ENCODE measurements at regions not wholly inside any gene's neighbourhood (a gene's known extent, or its start where the extent isn't known, plus 50 kb on each side); places are given as distances from the start of the nearest gene placed in this dataset.
A peak's percentile ranks its signal among the peaks of the same experiment; 100 is the strongest.
"Not testable (repeated sequence)": the region's sequence is repeated elsewhere in the genome, so short reads cannot be mapped to it uniquely, and the experiment has no call there.

DNA sequence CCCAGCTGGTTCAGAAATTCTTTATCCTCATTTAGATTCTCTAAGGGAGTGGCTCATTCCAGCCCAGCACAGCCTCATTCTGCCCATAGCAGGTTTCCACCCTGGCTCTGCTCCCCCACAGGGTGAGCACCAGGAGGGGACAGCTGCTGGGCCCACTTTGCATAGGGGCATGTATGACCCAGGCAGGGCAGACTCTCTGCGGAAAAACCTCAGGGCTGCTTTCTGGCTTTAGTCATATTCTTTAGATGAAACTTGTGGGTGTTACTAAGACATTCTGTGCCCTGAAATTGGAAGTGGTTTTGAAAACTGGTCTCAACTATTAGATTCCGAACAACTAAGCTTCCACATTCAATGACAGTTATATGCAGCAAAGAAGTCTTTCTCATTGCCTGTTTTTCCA, 183.9 kb downstream of the TP53TG3F start:
- whole genome bisulfite sequencing: 92% methylated on average over 2 of the region's 2 CpGs
- not testable (repeated sequence) for DNase-seq (ENCODE audit: low read depth in 6 of 9, low spot score in 9 of 9); H3K4me1 ChIP-seq (ENCODE audit: control insufficient read depth in 2 of 2, insufficient read depth in 2 of 2, low read length in 2 of 2); H3K27me3 ChIP-seq (ENCODE audit: control insufficient read depth in 2 of 2, insufficient read depth in 1 of 2, low read length in 1 of 2); H3K9me3 ChIP-seq (ENCODE audit: control insufficient read depth in 2 of 2, insufficient read depth in 1 of 2, low read length in 1 of 2); H3K27ac ChIP-seq (ENCODE audit: low read depth in 1 of 2, low read length in 1 of 2); H3K36me3 ChIP-seq (ENCODE audit: control insufficient read depth in 2 of 2, insufficient read depth in 2 of 2, low read length in 1 of 2); H3K4me3 ChIP-seq (ENCODE audit: low read length in 2 of 2)

- not testable (repeated sequence) for H3K9me3 ChIP-seq (ENCODE audit: control insufficient read depth in 2 of 2, insufficient read depth in 1 of 2, low read length in 1 of 2); H3K27ac ChIP-seq (ENCODE audit: low read depth in 1 of 2, low read length in 1 of 2); H3K4me3 ChIP-seq (ENCODE audit: low read length in 2 of 2); H3K36me3 ChIP-seq (ENCODE audit: control insufficient read depth in 2 of 2, insufficient read depth in 2 of 2, low read length in 1 of 2); H3K4me1 ChIP-seq (ENCODE audit: control insufficient read depth in 2 of 2, insufficient read depth in 2 of 2, low read length in 2 of 2); H3K27me3 ChIP-seq (ENCODE audit: control insufficient read depth in 2 of 2, insufficient read depth in 1 of 2, low read length in 1 of 2); DNase-seq (ENCODE audit: low read depth in 6 of 9, low spot score in 9 of 9)
- WGBS: 79% methylated on average over 5 of the region's 5 CpGs
These were observed 184.4 kb downstream of the TP53TG3F start for GRCh38 chr16:33643698-33644381.

GRCh38 chr16:33646386-33646785, 187.0 kb downstream of the TP53TG3F start:
- H3K27me3 ChIP-seq (ENCODE audit: control insufficient read depth in 2 of 2, insufficient read depth in 1 of 2, low read length in 1 of 2); H3K4me1 ChIP-seq (ENCODE audit: control insufficient read depth in 2 of 2, insufficient read depth in 2 of 2, low read length in 2 of 2); H3K4me3 ChIP-seq (ENCODE audit: low read length in 2 of 2); H3K36me3 ChIP-seq (ENCODE audit: control insufficient read depth in 2 of 2, insufficient read depth in 2 of 2, low read length in 1 of 2); H3K9me3 ChIP-seq (ENCODE audit: control insufficient read depth in 2 of 2, insufficient read depth in 1 of 2, low read length in 1 of 2); H3K27ac ChIP-seq (ENCODE audit: low read depth in 1 of 2, low read length in 1 of 2); DNase-seq (ENCODE audit: low read depth in 6 of 9, low spot score in 9 of 9): not testable (repeated sequence)
- WGBS: 73% methylated on average over 2 of the region's 2 CpGs

- not testable (repeated sequence) for H3K9me3 ChIP-seq (ENCODE audit: control insufficient read depth in 2 of 2, insufficient read depth in 1 of 2, low read length in 1 of 2); H3K4me3 ChIP-seq (ENCODE audit: low read length in 2 of 2); H3K36me3 ChIP-seq (ENCODE audit: control insufficient read depth in 2 of 2, insufficient read depth in 2 of 2, low read length in 1 of 2); H3K27ac ChIP-seq (ENCODE audit: low read depth in 1 of 2, low read length in 1 of 2); DNase-seq (ENCODE audit: low read depth in 6 of 9, low spot score in 9 of 9); H3K27me3 ChIP-seq (ENCODE audit: control insufficient read depth in 2 of 2, insufficient read depth in 1 of 2, low read length in 1 of 2); H3K4me1 ChIP-seq (ENCODE audit: control insufficient read depth in 2 of 2, insufficient read depth in 2 of 2, low read length in 2 of 2)
- WGBS: 20% methylated on average over 6 of the region's 9 CpGs
These were observed 196.3 kb downstream of the TP53TG3F start for GRCh38 chr16:33655756-33656155.

DNA sequence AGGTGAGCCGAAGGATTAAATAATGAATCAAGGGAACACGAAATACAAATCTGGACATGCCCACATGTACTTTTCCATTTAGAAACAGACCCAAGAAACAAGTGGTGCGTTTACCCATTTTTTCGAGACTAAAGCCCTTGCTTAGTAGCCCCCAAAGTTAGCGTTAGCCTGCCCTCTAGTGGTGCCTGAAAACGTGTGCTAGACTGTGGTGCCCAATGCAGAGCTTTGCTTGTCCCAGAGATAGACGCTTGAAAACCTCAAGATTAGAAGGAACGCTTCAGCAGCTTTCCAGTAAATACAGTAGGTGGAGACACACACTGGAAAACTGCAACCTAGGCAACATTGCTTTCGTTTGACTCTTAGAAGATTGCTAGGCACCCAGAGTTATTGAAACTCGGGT, 197.0 kb downstream of the TP53TG3F start:
- not testable (repeated sequence) for H3K9me3 ChIP-seq (ENCODE audit: control insufficient read depth in 2 of 2, insufficient read depth in 1 of 2, low read length in 1 of 2); H3K27ac ChIP-seq (ENCODE audit: low read depth in 1 of 2, low read length in 1 of 2); H3K4me1 ChIP-seq (ENCODE audit: control insufficient read depth in 2 of 2, insufficient read depth in 2 of 2, low read length in 2 of 2); H3K36me3 ChIP-seq (ENCODE audit: control insufficient read depth in 2 of 2, insufficient read depth in 2 of 2, low read length in 1 of 2); DNase-seq (ENCODE audit: low read depth in 6 of 9, low spot score in 9 of 9); H3K27me3 ChIP-seq (ENCODE audit: control insufficient read depth in 2 of 2, insufficient read depth in 1 of 2, low read length in 1 of 2); H3K4me3 ChIP-seq (ENCODE audit: low read length in 2 of 2)
- no CpG with 5 or more reads among the region's 10 CpGs for WGBS

DNA sequence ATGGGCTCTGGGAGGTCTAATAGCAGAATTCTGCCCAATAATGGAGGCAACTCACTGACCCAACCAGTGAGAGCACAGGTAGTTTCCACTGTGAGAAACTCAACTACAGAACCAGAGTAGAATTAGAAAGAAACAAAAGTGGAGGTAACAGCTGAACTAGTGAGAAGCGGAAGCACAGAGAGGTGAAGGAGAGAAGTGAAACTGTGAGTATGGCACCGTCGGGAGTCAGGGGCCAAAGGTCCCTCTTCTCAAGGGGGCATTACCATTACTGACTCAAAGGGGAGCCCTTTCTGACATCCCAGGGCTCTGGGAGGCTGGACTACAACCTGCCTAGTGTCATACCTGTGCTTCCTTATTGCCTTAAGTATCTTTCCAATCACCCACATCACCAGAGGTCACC, 198.3 kb downstream of the TP53TG3F start:
- no CpG with 5 or more reads among the region's 3 CpGs for WGBS
- DNase-seq (ENCODE audit: low read depth in 6 of 9, low spot score in 9 of 9); H3K36me3 ChIP-seq (ENCODE audit: control insufficient read depth in 2 of 2, insufficient read depth in 2 of 2, low read length in 1 of 2): not testable (repeated sequence)

DNA sequence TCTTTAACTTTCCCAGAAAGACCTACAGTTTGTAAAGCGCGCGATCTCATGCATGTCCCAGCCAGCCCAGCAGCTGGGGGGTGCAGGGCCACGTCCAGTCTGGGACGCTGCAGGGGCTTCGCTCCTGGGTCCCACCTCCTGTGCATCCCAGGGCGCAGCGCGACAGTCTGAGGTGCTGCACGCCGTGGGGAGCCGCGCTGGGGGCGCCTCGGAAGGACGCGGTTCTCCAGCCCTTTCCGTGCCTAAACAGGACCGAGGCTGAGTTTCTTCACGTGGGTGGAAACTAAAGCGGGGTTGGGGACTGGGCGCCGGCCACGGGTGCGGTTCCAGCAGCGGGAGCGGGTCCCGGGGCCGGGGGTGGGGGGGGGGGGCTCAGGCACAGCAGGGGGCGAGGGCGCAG, 221.4 kb downstream of the TP53TG3F start:
- WGBS: 61% methylated on average over 31 of the region's 31 CpGs

More for the DNA sequence above, 198.3 kb downstream of the TP53TG3F start:
- not testable (repeated sequence) for H3K9me3 ChIP-seq (ENCODE audit: control insufficient read depth in 2 of 2, insufficient read depth in 1 of 2, low read length in 1 of 2); H3K27me3 ChIP-seq (ENCODE audit: control insufficient read depth in 2 of 2, insufficient read depth in 1 of 2, low read length in 1 of 2); H3K4me3 ChIP-seq (ENCODE audit: low read length in 2 of 2); H3K4me1 ChIP-seq (ENCODE audit: control insufficient read depth in 2 of 2, insufficient read depth in 2 of 2, low read length in 2 of 2); H3K27ac ChIP-seq (ENCODE audit: low read depth in 1 of 2, low read length in 1 of 2)

GRCh38 chr16:33700320-33700719, 240.9 kb downstream of the TP53TG3F start:
- not testable (repeated sequence) for H3K27me3 ChIP-seq (ENCODE audit: control insufficient read depth in 2 of 2, insufficient read depth in 1 of 2, low read length in 1 of 2); H3K36me3 ChIP-seq (ENCODE audit: control insufficient read depth in 2 of 2, insufficient read depth in 2 of 2, low read length in 1 of 2); H3K9me3 ChIP-seq (ENCODE audit: control insufficient read depth in 2 of 2, insufficient read depth in 1 of 2, low read length in 1 of 2); DNase-seq (ENCODE audit: low read depth in 6 of 9, low spot score in 9 of 9); H3K4me1 ChIP-seq (ENCODE audit: control insufficient read depth in 2 of 2, insufficient read depth in 2 of 2, low read length in 2 of 2); H3K27ac ChIP-seq (ENCODE audit: low read depth in 1 of 2, low read length in 1 of 2); H3K4me3 ChIP-seq (ENCODE audit: low read length in 2 of 2)
- 78% methylated on average over 2 of the region's 2 CpGs for WGBS

More for the DNA sequence above, 221.4 kb downstream of the TP53TG3F start:
- not testable (repeated sequence) for H3K27ac ChIP-seq (ENCODE audit: low read depth in 1 of 2, low read length in 1 of 2); H3K36me3 ChIP-seq (ENCODE audit: control insufficient read depth in 2 of 2, insufficient read depth in 2 of 2, low read length in 1 of 2); H3K27me3 ChIP-seq (ENCODE audit: control insufficient read depth in 2 of 2, insufficient read depth in 1 of 2, low read length in 1 of 2); H3K9me3 ChIP-seq (ENCODE audit: control insufficient read depth in 2 of 2, insufficient read depth in 1 of 2, low read length in 1 of 2); H3K4me1 ChIP-seq (ENCODE audit: control insufficient read depth in 2 of 2, insufficient read depth in 2 of 2, low read length in 2 of 2); DNase-seq (ENCODE audit: low read depth in 6 of 9, low spot score in 9 of 9); H3K4me3 ChIP-seq (ENCODE audit: low read length in 2 of 2)

- peak overlapping the region in 1 of 2 donors; percentile 19 for H3K4me3 ChIP-seq (ENCODE audit: low read length in 2 of 2)
- not testable (repeated sequence) for H3K4me1 ChIP-seq (ENCODE audit: control insufficient read depth in 2 of 2, insufficient read depth in 2 of 2, low read length in 2 of 2); H3K36me3 ChIP-seq (ENCODE audit: control insufficient read depth in 2 of 2, insufficient read depth in 2 of 2, low read length in 1 of 2); H3K27ac ChIP-seq (ENCODE audit: low read depth in 1 of 2, low read length in 1 of 2); DNase-seq (ENCODE audit: low read depth in 6 of 9, low spot score in 9 of 9); H3K9me3 ChIP-seq (ENCODE audit: control insufficient read depth in 2 of 2, insufficient read depth in 1 of 2, low read length in 1 of 2); H3K27me3 ChIP-seq (ENCODE audit: control insufficient read depth in 2 of 2, insufficient read depth in 1 of 2, low read length in 1 of 2)
- 58% methylated on average over 48 of the region's 55 CpGs for WGBS
These were observed 247.6 kb downstream of the TP53TG3F start for GRCh38 chr16:33706845-33707590.

All from thymus (tissue), 11 donors.